Osteocyte (in vitro differentiated cells): ENCODE measurements at regions not wholly inside any gene's neighbourhood (a gene's known extent, or its start where the extent isn't known, plus 50 kb on each side); places are given as distances from the start of the nearest gene placed in this dataset.

ENCODE experiments used
- DNase-seq: peaks from one replicate; pipeline ENCODE4 v3.0.0; 2021; ENCODE audit warnings: mixed read lengths; ENCODE audit not compliant: unreplicated experiment; ENCODE audit errors: extremely low spot score
- H3K27ac Mint-ChIP-seq: one replicate; pipeline ENCODE4 v1.8.0; 2021; ENCODE audit warnings: mild to moderate bottlenecking, mixed read lengths; ENCODE audit not compliant: unreplicated experiment
- H3K27me3 Mint-ChIP-seq: one replicate; pipeline ENCODE4 v1.8.0; 2021; ENCODE audit warnings: mixed read lengths; ENCODE audit not compliant: unreplicated experiment
- H3K36me3 Mint-ChIP-seq: one replicate; pipeline ENCODE4 v1.8.0; 2021; ENCODE audit warnings: mixed read lengths; ENCODE audit not compliant: unreplicated experiment
- H3K4me1 Mint-ChIP-seq: one replicate; pipeline ENCODE4 v1.8.0; 2021; ENCODE audit warnings: mixed read lengths; ENCODE audit not compliant: unreplicated experiment
- H3K4me3 Mint-ChIP-seq: one replicate; pipeline ENCODE4 v1.8.0; 2021; ENCODE audit warnings: mild to moderate bottlenecking, moderate library complexity, mixed read lengths; ENCODE audit not compliant: unreplicated experiment
- H3K9me3 Mint-ChIP-seq: one replicate; pipeline ENCODE4 v1.8.0; 2021; ENCODE audit warnings: mixed read lengths; ENCODE audit not compliant: unreplicated experiment
- CTCF ChIP-seq: fragments of 200-600 bp; sonication (generic); IDR thresholded peaks from 2 replicates; pipeline ENCODE4 v1.5.0; 2021; ENCODE audit warnings: antibody characterized with exemption, mild to moderate bottlenecking, moderate library complexity

GRCh38 chr21:23026878-23027277, 2028.7 kb downstream of the NCAM2 start:
- no peaks in the 10 kb centered on the region for H3K9me3 Mint-ChIP-seq
- H3K36me3 Mint-ChIP-seq: no peaks in the 10 kb centered on the region
- H3K27me3 Mint-ChIP-seq: no peaks in the 10 kb centered on the region
- TF ChIP-seq CTCF: no peak
- no peak overlapping the region for H3K4me3 Mint-ChIP-seq
- no peak overlapping the region for H3K27ac Mint-ChIP-seq
- DNase-seq: no peak
- no peaks in the 10 kb centered on the region for H3K4me1 Mint-ChIP-seq

GRCh38 chr21:23039846-23040245, 2041.6 kb downstream of the NCAM2 start:
- Mint-ChIP-seq H3K36me3 (no peaks in the 10 kb centered on the region), H3K27me3 (peaks cover 3% of the 10 kb centered on the region), H3K4me3 (no peak overlapping the region), H3K27ac (no peak overlapping the region), H3K9me3 (no peaks in the 10 kb centered on the region), H3K4me1 (peaks cover 3% of the 10 kb centered on the region)
- DNase-seq: no peak
- no peak for TF ChIP-seq CTCF

- Mint-ChIP-seq H3K27ac (no peak overlapping the region), H3K36me3 (no peaks in the 10 kb centered on the region), H3K4me1 (peaks cover 3% of the 10 kb centered on the region), H3K27me3 (peaks cover 3% of the 10 kb centered on the region), H3K9me3 (no peaks in the 10 kb centered on the region), H3K4me3 (no peak overlapping the region)
- TF ChIP-seq CTCF: no peak
- no peak for DNase-seq
These were observed 2047.7 kb downstream of the NCAM2 start for GRCh38 chr21:23045955-23046354.

- Mint-ChIP-seq H3K27ac (no peak overlapping the region), H3K36me3 (no peaks in the 10 kb centered on the region), H3K4me3 (no peak overlapping the region), H3K27me3 (no peaks in the 10 kb centered on the region), H3K9me3 (peaks cover 15% of the 10 kb centered on the region), H3K4me1 (no peaks in the 10 kb centered on the region)
- DNase-seq: no peak
- TF ChIP-seq CTCF: no peak
These were observed 2069.5 kb downstream of the NCAM2 start for GRCh38 chr21:23067672-23068071.

- TF ChIP-seq CTCF: no peak
- Mint-ChIP-seq H3K9me3 (peaks cover 21% of the 10 kb centered on the region), H3K27ac (no peak overlapping the region), H3K27me3 (no peaks in the 10 kb centered on the region), H3K4me3 (no peak overlapping the region), H3K4me1 (no peaks in the 10 kb centered on the region), H3K36me3 (no peaks in the 10 kb centered on the region)
- DNase-seq: no peak
These were observed 2085.0 kb downstream of the NCAM2 start for GRCh38 chr21:23083242-23083641.
